Right lobe of liver (tissue), 4 donors: ENCODE measurements at regions not wholly inside any gene's neighbourhood (a gene's known extent, or its start where the extent isn't known, plus 50 kb on each side); places are given as distances from the start of the nearest gene placed in this dataset.

Experiments used
- CTCF ChIP-seq, 4 donors: fragments of 200-600 bp in 3 of 4; fragments of 450-650 bp in 1 of 4; IDR thresholded peaks; one replicate each; pipeline versions ENCODE4 v1.5.1 to v1.8.0; 2016 to 2022; ENCODE audit warnings: antibody characterized with exemption in 4 of 4, mild to moderate bottlenecking in 2 of 4
- POLR2A ChIP-seq: fragments of 450-650 bp; IDR thresholded peaks from one replicate; pipeline ENCODE4 v1.6.1; 2017; ENCODE audit warnings: antibody characterized with exemption, mild to moderate bottlenecking
- donor health status: DM: no; HTN: no; CAD: no.
- donor health status: DM: no; HTN: no; CAD: no.
- donor health status: DM: no; HTN: yes; CAD: no.

GRCh38 chr10:121683366-121683765 lies 85.1 kb upstream of the FGFR2 start:
- TF ChIP-seq CTCF (IDR thresholded peaks at IDR 0.05) (no peak), POLR2A (no peak)
